GM12878 (cell line): ENCODE measurements at regions not wholly inside any gene's neighbourhood (a gene's known extent, or its start where the extent isn't known, plus 50 kb on each side); places are given as distances from the start of the nearest gene placed in this dataset.

ENCODE experiments used
- CBX3 ChIP-seq: fragments of 200-600 bp; sonication (generic); IDR thresholded peaks from 2 replicates; pipeline ENCODE4 v1.6.1; 2016; ENCODE audit warnings: low read depth, borderline replicate concordance
- CUX1 ChIP-seq: IDR thresholded peaks from 2 replicates; pipeline ENCODE4 v1.6.1; 2012; ENCODE audit warnings: improper control_type of control experiment, low read depth, low read length; ENCODE audit not compliant: insufficient replicate concordance
- FOXK2 ChIP-seq: fragments of 450-650 bp; IDR thresholded peaks from 2 replicates; pipeline ENCODE4 v1.6.1; 2017; ENCODE audit warnings: mild to moderate bottlenecking, moderate library complexity
- IRF3 ChIP-seq: fragments of 450-650 bp; IDR thresholded peaks from 2 replicates; pipeline ENCODE4 v1.6.1; 2014; ENCODE audit warnings: mild to moderate bottlenecking
- MEF2B ChIP-seq: fragments of 450-650 bp; IDR thresholded peaks from 2 replicates; pipeline ENCODE4 v1.6.1; 2018; ENCODE audit warnings: mild to moderate bottlenecking, moderate library complexity; ENCODE audit not compliant: partially characterized antibody, poor library complexity, severe bottlenecking
- MTA2 ChIP-seq: fragments of 450-650 bp; IDR thresholded peaks from 2 replicates; pipeline ENCODE4 v1.6.1; 2016; ENCODE audit warnings: low read depth, mild to moderate bottlenecking, moderate library complexity
- PAX8 ChIP-seq: fragments of 450-650 bp; IDR thresholded peaks from 2 replicates; pipeline ENCODE4 v1.6.1; 2017; ENCODE audit warnings: mild to moderate bottlenecking, moderate library complexity
- POU2F2 ChIP-seq: IDR thresholded peaks from 3 replicates; pipeline ENCODE4 v1.6.1; 2011; ENCODE audit warnings: low read depth, mild to moderate bottlenecking, low read length, borderline replicate concordance
- PRDM15 ChIP-seq: fragments of 450-650 bp; formaldehyde crosslinking; IDR thresholded peaks from 2 replicates; pipeline ENCODE4 v1.4.0; 2020; ENCODE audit warnings: mild to moderate bottlenecking, moderate library complexity
- RAD21 ChIP-seq: IDR thresholded peaks from 2 replicates; pipeline ENCODE4 v1.6.1; 2011; ENCODE audit warnings: mild to moderate bottlenecking, low read depth, low read length, moderate library complexity; ENCODE audit not compliant: insufficient read depth
- RBBP5 ChIP-seq: fragments of 200-600 bp; sonication (generic); conservative IDR thresholded peaks from 2 replicates; pipeline ENCODE4 v1.6.1; 2016
- SMAD1 ChIP-seq: fragments of 450-650 bp; IDR thresholded peaks from 2 replicates; pipeline ENCODE4 v1.6.1; 2018; ENCODE audit warnings: mild to moderate bottlenecking, low read depth; ENCODE audit not compliant: partially characterized antibody
- SREBF2 ChIP-seq: IDR thresholded peaks from 2 replicates; pipeline ENCODE4 v1.6.1; 2012; ENCODE audit warnings: mild to moderate bottlenecking, low read length
- STAT3 ChIP-seq: IDR thresholded peaks from 2 replicates; pipeline ENCODE4 v1.6.1; 2011; ENCODE audit warnings: low read depth, low read length, improper control_type of control experiment
- ZZZ3 ChIP-seq: IDR thresholded peaks from 2 replicates; pipeline ENCODE4 v1.6.1; 2011; ENCODE audit warnings: low read depth; ENCODE audit not compliant: control insufficient read depth, insufficient read length
- TF ChIP-seq, protein P1 (sequence below): fragments of 450-650 bp; IDR thresholded peaks from 2 replicates; pipeline ENCODE4 v1.6.1; 2017; ENCODE audit warnings: mild to moderate bottlenecking, moderate library complexity

DNA sequence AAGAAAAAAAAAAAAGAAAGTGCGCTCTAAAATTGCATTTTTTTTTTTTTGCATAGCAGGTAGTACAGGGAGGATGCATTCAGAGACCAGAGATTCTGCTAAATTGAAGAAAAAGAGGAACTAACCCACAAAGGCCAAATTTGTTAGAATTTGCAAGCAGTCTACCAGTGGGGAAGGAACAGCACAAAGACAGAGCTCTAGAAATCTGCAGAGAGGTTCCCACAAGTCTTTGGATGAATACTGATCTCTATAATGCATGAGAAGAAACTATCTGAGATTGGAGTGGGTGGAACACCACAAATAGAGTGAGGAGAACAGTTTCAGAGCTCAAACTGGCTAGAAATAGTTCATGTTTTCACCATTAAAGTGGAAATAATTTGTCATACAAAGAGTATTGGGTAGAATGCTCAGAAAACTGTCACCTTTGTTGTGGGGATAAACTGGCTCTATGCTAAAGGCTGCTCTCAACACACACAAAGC lies 79.6 kb upstream of the AHI1 start (continued):
- TF ChIP-seq PRDM15 (no peak), SREBF2 (no peak), CBX3 (no peak), CUX1 (no peak), IRF3 (no peak), MTA2 (peak; percentile 30; the same call in 1 of the 2 replicates), MEF2B (peak; percentile 82), RAD21 (no peak), FOXK2 (no peak), POU2F2 (0 out of 3 replicates have a peak, but pooled peaks have one; percentile 18), STAT3 (no peak), ZZZ3 (no peak), RBBP5 (no peak), PAX8 (no peak), SMAD1 (no peak)
- TF ChIP-seq, protein P1, sequence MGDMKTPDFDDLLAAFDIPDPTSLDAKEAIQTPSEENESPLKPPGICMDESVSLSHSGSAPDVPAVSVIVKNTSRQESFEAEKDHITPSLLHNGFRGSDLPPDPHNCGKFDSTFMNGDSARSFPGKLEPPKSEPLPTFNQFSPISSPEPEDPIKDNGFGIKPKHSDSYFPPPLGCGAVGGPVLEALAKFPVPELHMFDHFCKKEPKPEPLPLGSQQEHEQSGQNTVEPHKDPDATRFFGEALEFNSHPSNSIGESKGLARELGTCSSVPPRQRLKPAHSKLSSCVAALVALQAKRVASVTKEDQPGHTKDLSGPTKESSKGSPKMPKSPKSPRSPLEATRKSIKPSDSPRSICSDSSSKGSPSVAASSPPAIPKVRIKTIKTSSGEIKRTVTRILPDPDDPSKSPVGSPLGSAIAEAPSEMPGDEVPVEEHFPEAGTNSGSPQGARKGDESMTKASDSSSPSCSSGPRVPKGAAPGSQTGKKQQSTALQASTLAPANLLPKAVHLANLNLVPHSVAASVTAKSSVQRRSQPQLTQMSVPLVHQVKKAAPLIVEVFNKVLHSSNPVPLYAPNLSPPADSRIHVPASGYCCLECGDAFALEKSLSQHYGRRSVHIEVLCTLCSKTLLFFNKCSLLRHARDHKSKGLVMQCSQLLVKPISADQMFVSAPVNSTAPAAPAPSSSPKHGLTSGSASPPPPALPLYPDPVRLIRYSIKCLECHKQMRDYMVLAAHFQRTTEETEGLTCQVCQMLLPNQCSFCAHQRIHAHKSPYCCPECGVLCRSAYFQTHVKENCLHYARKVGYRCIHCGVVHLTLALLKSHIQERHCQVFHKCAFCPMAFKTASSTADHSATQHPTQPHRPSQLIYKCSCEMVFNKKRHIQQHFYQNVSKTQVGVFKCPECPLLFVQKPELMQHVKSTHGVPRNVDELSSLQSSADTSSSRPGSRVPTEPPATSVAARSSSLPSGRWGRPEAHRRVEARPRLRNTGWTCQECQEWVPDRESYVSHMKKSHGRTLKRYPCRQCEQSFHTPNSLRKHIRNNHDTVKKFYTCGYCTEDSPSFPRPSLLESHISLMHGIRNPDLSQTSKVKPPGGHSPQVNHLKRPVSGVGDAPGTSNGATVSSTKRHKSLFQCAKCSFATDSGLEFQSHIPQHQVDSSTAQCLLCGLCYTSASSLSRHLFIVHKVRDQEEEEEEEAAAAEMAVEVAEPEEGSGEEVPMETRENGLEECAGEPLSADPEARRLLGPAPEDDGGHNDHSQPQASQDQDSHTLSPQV = no peak
